GM18907 (cell line): ENCODE measurements at regions not wholly inside any gene's neighbourhood (a gene's known extent, or its start where the extent isn't known, plus 50 kb on each side); places are given as distances from the start of the nearest gene placed in this dataset.

Experiments
- ATAC-seq: cut with Tn5 transposase; IDR thresholded peaks from one replicate; pipeline ENCODE4 v1.9.1; 2021; ENCODE audit warnings: mild to moderate bottlenecking, moderate library complexity; ENCODE audit not compliant: unreplicated experiment

DNA sequence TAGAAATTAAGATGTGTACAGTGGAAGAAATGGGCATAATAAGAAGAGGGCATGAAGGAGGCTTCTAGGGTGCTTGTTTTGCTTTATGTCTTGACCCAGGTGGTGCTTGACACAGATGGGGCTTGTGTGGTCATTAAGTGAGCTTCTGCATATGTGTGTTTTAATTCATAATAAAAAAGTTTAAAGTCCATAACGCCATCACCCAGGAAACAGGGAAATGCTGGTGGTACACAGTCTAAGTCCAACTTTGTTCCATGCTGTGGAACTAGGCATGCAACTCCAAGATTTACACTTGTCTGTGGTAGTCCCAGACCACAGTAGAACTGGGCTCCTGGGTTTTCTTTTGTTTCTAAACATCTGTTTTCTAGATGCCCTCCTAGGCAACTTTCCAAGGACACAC, 511.9 kb downstream of the MID1IP1 start:
- ATAC-seq, result no peak

DNA sequence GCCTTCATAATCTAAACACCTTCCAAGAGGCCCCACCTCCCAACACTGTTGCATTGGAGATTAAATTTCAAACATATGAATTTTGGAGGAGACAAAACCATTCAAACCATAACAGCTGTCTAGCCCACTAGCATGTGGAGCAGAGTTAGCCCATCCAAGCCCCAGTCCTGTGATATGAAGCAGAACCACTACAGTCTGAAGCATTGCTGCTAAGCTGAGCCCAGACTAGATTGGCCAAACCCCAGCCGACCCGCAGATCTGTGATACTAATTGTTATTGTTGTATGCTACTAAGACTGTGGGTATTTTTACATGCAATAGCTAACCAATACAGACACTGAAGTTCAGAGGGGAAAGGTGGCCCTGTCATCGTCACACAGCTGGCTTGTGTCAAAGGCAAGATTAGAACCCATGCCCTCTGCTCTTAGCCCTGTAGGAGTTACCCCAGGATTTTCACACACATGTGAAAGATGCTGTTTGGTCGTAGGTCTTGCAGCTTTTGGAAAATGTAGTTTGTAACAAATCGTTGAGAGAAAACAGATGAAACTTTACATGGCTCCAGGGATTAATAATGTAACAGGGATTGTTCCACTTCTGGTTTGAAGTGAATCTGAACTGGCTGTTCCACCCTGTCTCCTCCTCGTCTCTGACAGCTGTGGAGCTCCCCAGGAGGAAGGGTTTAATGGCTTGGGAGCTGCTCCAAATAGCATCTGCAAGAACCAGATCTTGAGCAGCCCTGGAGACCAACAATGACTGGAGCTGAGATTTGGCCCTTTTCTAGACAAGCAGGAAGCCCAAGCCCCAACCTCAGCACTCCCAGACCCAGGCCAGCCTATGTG, 517.5 kb downstream of the MID1IP1 start:
- no peak for ATAC-seq

DNA sequence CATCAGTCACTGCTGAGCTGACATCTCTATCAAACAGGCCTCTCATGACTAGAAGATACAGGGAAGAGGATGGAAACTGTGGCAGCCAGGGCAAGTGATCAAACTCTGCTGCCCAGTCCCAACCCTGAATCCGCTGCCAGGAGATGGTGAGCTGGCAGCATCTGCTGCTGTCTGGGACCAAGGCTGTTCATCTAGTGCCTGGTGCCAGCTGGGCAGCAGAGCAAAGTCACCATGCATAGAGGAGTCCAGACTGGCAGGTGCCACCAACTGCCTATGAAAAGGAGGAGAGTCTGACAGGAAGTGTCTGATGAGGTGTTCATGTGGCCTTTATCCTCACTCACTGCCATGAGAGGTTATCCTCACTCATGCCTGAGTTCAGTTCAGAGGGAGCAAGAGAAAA, 518.9 kb downstream of the MID1IP1 start:
- no peak for ATAC-seq

DNA sequence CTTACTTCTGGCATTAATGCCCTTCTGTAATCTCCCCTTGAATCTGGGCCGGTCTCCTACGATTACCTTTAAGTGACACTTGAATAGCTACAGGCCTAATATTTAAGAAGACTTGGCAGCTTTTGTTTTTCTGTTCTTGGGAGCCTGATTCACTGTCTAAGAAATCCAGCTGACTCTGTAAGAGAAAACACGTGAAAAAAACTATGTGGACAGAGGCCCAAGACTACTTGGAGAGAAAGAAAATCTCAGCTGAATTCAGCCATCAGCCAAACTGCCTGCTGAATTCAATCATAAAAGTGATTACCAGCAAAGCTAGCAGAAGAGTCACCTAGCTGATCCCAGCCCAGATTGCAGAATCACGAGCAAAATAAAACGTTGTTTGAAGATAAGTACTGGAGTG, 521.2 kb downstream of the MID1IP1 start:
- no peak for ATAC-seq

DNA sequence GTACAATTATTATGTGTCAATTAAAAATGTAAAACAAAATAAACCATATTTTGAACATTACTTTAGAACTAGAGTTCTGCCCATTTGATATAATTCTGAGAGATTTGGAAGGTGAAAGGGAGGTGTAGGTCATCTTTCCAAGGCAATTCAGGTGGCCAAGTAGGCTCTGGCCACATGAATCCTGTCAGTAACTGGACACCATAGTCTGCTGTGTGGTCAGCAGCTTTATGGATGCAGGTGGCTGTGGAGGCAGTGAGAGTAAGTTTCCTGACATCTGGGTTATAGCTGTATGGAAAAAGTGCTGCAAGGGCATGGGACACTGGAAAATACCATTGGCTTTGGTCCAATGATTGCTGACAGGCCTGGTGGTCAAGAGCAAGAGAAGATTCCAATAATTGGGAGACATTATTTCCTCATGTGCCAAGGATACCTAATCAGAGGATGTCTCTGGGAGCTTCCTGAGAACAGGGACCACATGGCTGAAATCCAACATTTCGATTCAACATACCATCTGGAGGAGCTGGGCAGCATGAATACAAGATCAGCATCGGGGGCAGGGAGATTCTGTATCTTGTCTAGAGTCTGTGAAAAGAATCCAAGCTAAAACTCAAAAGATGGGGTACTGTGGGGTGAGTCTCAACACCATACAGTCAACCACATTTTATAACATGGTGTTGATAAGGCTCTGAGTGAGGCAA, 523.1 kb downstream of the MID1IP1 start:
- ATAC-seq, result no peak

DNA sequence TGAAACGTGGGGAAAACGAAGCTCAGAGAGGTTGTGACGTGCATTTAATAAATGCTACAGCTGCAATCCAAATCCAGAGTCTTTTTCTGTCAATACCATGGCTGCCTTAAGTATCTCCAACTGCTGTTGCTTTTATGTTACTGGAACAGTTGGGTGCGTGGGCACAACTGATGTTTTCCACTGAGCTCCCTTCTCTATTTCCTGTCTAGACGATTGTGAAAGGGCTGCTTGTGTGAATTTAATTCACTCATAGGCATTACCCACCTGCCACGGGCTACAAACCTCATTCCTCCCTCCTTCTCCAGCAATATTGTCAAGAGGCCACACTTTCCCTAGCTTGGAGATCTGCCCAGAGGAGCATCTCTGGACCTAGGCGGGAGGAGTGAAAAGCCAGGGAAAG, 526.0 kb downstream of the MID1IP1 start:
- no peak for ATAC-seq

DNA sequence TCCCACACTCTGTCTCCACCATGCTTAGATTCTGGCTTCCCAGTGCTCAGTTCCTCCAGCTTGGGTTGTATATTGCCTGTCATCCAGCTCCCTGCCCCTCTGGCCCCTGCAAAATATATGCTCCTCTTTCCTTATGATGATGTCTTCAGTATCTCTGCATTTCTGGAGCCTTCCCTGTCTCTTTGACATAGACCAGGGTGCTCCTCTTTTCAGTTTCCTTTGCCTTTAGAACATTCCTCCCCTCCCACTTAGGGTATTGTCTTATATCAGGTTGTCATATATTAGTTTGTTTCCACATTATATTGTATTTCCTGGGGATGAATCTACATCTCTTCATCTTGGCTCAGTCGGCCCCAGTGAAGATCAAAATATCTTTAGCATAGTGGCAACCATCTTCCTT, 526.4 kb downstream of the MID1IP1 start:
- ATAC-seq, result no peak

DNA sequence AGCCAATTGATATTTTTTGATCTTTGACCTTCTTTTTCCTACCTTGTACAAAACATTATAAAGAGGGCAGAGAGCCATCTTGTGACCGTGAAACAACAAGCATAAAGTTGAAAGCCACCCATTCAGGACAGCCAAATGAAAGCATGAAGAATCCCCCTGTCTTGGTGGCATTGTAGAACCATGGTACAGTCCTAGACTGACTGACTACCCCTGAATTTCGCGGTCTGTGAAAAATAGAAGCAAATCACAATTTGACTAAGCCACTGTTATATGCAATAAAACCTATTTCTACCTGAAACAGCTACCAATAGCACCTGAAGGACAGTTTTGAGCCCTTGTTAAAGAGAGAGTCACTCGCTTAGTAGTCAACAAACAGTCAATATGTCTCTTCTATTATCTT, 527.4 kb downstream of the MID1IP1 start:
- no peak for ATAC-seq

DNA sequence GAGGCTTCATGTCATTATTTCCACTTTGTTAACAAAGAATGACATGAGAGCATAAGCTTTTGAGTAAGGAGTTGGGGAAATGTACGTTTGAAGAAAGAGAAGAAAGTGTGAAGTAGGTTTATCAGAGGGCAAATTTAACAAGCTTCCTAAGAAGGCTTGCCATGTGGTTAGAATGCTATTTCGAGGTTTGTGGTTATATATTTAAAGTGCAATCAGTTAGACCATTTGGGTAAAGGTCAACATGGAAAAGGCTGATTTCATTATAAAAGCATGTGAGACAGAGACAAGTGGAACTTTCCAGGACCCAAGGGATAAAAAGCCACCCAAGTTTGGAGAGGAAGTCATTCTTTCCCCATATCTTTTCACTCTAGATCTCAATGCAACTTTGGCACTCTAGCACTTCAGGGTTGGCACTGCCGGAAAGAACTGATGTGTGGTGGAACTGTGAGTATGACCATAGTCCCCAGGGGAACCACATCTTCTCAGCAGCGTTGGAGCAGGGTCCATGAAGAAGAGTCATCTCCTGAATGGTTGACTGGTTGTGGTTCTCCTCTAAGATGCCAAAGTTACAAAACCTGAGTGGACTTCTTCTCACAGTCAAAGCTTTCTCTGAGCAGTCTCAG, 529.9 kb downstream of the MID1IP1 start:
- peak; percentile 91 for ATAC-seq

DNA sequence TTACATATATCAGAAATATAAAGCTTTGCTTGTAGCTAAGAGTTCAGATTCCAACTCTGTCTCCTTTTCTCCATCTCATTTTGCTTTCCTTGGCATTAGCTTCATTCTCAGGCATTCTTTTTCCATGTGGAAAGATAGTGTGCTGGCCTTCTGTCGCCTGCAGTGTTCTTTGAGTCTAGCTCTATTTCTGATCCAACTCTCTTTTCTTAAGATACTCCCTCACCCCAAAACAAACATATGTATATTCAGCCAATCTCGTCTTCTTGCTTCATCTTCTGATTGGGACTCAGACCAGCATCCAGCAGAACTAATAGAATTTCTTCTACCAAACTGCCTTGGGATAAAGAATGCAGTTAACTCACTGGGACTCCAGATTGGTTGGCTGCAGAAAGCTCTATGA, 532.2 kb downstream of the MID1IP1 start:
- no peak for ATAC-seq

DNA sequence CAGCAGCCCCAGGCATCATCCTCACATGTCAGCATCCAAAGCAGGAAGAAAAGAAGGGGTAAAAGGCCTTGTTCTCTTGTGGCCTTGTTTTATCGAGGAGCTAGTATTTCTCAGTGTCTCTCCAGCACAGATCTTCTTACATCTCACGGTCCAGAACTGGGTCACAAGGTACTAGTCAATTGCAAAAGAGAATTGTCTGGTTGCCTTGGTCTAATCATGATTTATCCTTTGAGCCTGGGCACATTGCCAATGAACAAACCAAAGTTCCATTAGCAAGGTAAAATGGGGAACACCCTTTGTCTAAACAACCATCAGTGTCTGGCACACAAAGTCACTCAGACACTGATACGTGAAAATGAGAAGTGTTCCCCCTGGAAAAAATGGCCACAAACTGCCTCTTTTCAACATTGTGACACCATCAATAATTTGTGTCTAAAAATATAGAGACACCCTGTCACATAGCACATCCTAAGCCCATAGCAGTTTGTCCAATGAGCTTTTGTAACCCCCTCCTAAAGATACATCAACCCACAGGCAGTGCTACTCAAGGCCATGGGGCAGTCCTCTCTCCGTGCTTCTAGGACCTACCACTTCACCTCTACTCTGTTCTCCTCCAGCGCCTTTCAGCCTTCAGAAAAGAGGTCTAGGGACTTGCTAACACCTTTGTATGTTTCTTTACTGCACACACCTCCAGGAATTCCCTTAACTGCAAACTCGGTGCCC, 534.4 kb downstream of the MID1IP1 start:
- ATAC-seq, result no peak

DNA sequence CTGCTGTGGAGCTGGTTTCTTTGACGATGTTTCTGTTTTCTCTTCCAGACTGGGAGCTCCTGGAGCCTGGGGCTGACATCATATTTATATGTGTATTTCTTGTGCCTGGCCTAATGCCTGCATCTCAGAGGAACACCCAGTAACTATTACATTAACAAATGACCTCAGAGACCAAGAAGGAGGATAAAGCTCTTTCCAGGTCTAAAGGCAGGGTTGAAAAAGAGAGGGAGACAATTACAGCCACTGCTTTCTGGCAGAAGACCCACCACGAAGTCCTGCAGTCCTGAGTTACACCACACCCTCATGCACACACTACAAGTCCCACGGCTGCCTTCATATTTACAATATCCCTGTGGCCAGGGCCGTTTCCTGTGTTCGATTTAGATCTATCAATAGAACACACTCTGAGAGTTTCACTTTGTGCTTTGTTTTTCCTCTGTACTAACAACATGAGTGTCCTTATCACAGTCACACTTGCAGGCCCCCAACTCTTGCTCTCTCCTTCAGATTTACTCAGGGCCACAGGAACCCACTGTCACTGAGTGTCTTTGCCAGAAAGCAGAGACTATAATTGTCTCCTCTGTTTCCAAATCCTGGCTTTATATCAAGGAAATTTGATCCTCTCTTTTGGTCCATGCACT, 535.5 kb downstream of the MID1IP1 start:
- ATAC-seq, result peak; percentile 80

DNA sequence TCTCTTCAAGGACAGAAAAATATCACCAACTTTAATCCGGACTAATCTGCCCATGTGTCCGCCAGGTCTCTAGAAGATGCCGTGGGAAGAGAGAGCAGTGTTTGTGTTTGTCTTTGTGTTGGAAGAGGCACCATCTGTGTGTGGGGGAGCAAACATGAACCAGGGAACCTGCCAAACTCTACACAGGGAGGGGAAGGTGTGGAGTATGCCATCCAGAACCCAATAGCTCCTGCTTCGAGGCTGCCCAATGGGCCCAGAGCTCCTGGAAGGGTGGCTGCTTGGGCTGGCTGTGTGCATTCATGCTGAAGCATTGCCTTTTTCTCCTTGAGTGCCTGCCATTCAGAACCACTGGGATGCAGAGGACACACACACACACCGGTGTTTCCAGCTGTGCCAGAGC, 536.2 kb downstream of the MID1IP1 start:
- ATAC-seq, result no peak

DNA sequence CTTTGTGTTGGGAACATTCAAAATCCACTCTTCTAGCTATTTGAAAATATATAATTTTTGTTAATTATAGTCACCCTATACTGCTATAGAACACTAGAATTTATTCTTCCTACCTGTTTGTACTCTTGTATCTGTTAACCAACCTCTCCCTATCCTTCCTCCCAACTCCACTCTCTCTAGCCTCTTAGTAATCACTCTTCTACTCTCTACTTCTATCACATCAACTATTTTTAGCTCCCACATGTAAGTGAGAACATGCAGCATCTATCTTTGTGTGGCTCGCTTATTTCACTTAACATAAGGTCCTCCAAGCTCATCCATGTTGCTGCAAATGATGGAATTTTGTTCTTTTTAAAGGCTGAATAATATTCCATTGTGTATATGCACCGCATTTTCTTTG, 537.3 kb downstream of the MID1IP1 start:
- ATAC-seq, result no peak

DNA sequence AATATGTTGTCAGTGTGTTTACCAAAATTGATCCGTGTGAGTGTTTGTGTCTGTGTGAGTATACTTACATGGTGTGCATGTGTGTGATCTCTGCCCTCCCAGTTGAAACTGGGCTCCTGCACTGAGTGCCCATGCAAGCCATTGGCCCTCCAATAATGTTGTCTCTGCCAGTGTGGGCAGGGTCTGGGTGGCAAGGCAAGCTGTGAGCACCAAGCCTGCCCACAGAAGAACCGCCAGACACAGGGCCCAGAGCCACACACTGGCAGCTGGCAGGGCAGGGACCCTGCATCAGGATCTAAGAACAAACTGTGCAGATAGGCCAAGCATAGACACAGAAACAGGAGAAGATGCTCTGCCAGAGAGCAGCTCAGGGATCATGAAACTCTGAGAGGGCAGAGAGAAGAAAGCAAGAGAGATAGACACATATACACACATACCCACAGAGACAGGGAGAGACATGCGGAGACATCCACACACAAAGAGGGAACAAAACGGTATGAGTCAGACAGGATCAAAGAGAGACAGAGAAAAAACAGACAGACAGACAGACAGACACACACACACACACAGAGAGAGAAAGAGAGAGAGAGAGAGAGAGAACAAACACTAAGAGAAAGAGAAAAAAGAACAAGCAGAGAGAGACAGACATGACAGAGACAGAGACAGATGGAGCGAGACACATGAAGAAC, 555.0 kb downstream of the MID1IP1 start:
- no peak for ATAC-seq

DNA sequence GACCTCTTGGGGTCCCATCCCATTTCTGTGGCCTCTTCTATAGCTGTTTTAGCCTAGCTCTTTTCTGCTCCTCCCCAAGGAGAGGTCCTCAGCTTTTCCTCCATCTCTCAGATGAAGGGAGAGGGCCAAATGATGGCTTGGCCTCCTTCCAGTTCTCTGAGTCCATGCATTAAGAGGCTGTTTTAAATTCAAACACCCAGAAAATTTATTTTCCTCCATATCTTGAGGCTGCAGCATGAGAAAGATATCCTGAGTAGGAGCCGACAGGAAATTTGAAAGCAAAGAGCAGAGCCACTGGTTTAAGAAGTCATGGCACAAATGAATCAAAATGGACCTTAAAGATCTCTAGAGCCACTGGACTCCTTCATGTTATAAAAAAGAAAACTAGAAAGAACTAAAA, 558.8 kb downstream of the MID1IP1 start:
- ATAC-seq, result no peak

DNA sequence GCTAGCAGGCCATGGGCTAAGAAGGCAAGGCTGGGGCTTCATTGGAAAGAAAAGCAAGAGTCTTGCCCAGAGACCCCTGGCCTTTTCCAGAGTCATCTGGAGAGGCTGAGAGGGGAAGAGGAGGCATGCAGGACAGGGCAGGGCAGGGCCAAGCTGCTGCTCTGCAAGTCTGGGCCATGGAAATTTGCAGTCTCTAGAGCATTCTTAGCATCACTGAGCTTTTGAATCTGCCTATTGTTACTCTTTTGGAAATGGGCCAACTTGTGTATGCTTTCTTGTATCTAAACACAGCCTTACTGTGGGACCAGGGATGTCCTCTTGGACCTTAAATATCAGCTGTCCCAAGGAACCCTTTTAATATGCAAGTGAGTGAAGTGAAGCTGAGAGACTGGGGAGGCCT, 560.5 kb downstream of the MID1IP1 start:
- no peak for ATAC-seq

DNA sequence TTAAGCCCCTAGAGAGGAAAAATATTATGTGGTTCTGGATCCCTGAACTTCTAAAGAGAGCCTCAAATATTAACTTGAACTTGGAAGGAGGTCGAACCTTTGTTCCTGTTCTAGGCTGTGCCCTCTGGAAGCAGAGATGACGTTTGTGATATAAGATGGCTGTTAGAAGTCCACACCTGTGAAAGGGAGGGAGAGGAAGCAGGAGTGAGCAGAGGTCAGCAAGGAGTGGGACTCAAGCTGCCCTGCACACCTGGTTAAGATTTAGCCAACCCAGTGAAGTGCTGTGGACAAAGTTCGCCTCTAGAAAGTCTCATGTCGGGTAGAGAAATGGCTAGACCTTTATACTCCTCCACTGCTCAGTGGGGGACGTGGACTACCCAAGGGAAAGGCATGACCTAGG, 566.2 kb downstream of the MID1IP1 start:
- no peak for ATAC-seq

DNA sequence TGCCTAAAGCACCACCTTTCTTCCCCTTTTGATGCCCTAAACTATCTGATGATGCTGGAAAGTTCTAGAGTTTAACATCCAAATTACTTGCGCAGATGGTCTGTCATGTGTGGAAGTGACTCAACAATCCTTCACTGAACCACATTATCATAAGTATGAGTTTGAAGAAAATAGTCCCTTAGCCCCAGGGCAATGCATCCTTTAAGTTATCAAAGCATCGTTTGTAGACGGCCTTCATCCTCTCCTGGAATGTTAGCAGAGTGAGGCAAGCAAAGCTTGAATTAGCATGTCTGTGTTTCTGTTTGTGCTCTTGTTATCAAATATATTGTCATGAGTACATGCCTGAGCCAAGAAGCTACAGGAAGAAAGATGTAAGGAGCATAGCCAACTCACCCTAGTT, 570.9 kb downstream of the MID1IP1 start:
- ATAC-seq, result no peak

DNA sequence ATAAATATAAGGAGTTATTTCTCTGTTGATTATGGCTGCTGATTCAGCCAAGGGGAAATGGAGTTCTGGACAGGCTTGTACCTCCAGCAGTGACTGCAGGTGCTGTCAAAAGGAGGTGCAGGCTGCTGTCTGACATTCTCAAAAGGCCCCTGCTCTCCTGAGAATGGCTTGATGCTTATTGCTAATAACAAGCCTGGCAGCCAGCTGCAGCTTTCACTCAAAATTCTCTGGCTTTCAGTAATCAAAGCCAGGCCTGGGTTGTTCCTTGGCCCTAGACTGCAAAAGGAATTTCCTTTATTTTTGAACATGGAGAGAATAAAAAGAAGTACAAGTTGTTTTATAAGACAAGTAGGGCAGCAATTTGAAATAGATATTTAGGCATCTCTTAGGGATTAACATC, 575.9 kb downstream of the MID1IP1 start:
- ATAC-seq, result no peak
